IPS-NIHi7 (cell line): ENCODE measurements at regions not wholly inside any gene's neighbourhood (a gene's known extent, or its start where the extent isn't known, plus 50 kb on each side); places are given as distances from the start of the nearest gene placed in this dataset.
A peak's percentile ranks its signal among the peaks of the same experiment; 100 is the strongest.

Experiments used
- DNase-seq: peaks from one replicate; pipeline ENCODE4 v3.0.0; 2012; ENCODE audit warnings: mixed read lengths; ENCODE audit errors: extremely low spot score

GRCh38 chr16:86398622-86399021 lies 111.7 kb upstream of the FOXF1 start:
- no peak for DNase-seq

GRCh38 chr16:86401126-86401525 lies 109.2 kb upstream of the FOXF1 start:
- DNase-seq: no peak

GRCh38 chr16:86403085-86403484 lies 107.2 kb upstream of the FOXF1 start:
- no peak for DNase-seq

- DNase-seq: no peak
Observed at GRCh38 chr16:86403541-86404163, 106.7 kb upstream of the FOXF1 start.

GRCh38 chr16:86404678-86405077 lies 105.6 kb upstream of the FOXF1 start:
- no peak for DNase-seq

- no peak for DNase-seq
Observed at GRCh38 chr16:86405319-86405718, 105.0 kb upstream of the FOXF1 start.

GRCh38 chr16:86406056-86406455 lies 104.3 kb upstream of the FOXF1 start:
- no peak for DNase-seq

GRCh38 chr16:86408685-86409084 lies 101.6 kb upstream of the FOXF1 start:
- DNase-seq: no peak

- DNase-seq: no peak
Observed at GRCh38 chr16:86410081-86410480, 100.2 kb upstream of the FOXF1 start.

- no peak for DNase-seq
Observed at GRCh38 chr16:86410529-86410928, 99.8 kb upstream of the FOXF1 start.

GRCh38 chr16:86411897-86412296 lies 98.4 kb upstream of the FOXF1 start:
- DNase-seq: no peak

- DNase-seq: no peak
Observed at GRCh38 chr16:86414991-86415740, 95.2 kb upstream of the FOXF1 start.

GRCh38 chr16:86418981-86419380 lies 91.3 kb upstream of the FOXF1 start:
- no peak for DNase-seq

- no peak for DNase-seq
Observed at GRCh38 chr16:86419518-86419917, 90.8 kb upstream of the FOXF1 start.

GRCh38 chr16:86421995-86422394 lies 88.3 kb upstream of the FOXF1 start:
- no peak for DNase-seq

GRCh38 chr16:86424398-86424797 lies 85.9 kb upstream of the FOXF1 start:
- peak; percentile 61 for DNase-seq

GRCh38 chr16:86424985-86425384 lies 85.3 kb upstream of the FOXF1 start:
- no peak for DNase-seq

- DNase-seq: no peak
Observed at GRCh38 chr16:86426063-86426642, 84.2 kb upstream of the FOXF1 start.

GRCh38 chr16:86427433-86427851 lies 82.9 kb upstream of the FOXF1 start:
- no peak for DNase-seq

GRCh38 chr16:86428729-86429517 lies 81.4 kb upstream of the FOXF1 start:
- DNase-seq: no peak

- no peak for DNase-seq
Observed at GRCh38 chr16:86429663-86430062, 80.7 kb upstream of the FOXF1 start.

GRCh38 chr16:86430814-86431213 lies 79.5 kb upstream of the FOXF1 start:
- no peak for DNase-seq
